Karpas-422 (cell line): ENCODE measurements at regions not wholly inside any gene's neighbourhood (a gene's known extent, or its start where the extent isn't known, plus 50 kb on each side); places are given as distances from the start of the nearest gene placed in this dataset.
A peak's percentile ranks its signal among the peaks of the same experiment; 100 is the strongest.
"Not testable (repeated sequence)": the region's sequence is repeated elsewhere in the genome, so short reads cannot be mapped to it uniquely, and the experiment has no call there.

Experiments
- DNase-seq: peaks from one replicate; pipeline ENCODE4 v3.0.0-alpha.2; 2015
- H2AFZ ChIP-seq: fragments of 200-600 bp; sonication (generic); 2 replicates; pipeline ENCODE4 v1.6.1; 2014; ENCODE audit warnings: antibody characterized with exemption, low read length, mixed read lengths
- H3K27ac ChIP-seq: fragments of 200-600 bp; sonication (generic); 2 replicates; pipeline ENCODE4 v1.5.1; 2014; ENCODE audit warnings: mild to moderate bottlenecking, low read length, moderate library complexity
- H3K27me3 ChIP-seq: fragments of 200-600 bp; sonication (generic); 2 replicates; pipeline ENCODE4 v1.6.1; 2014; ENCODE audit warnings: low read length, mixed read lengths
- H3K36me3 ChIP-seq: fragments of 200-600 bp; sonication (generic); 2 replicates; pipeline ENCODE4 v1.6.1; 2014; ENCODE audit warnings: low read length, mixed read lengths; ENCODE audit not compliant: insufficient read depth
- H3K4me1 ChIP-seq: fragments of 200-600 bp; sonication (generic); 2 replicates; pipeline ENCODE4 v1.6.1; 2014; ENCODE audit warnings: mild to moderate bottlenecking, low read length, mixed read lengths
- H3K4me2 ChIP-seq: fragments of 200-600 bp; sonication (generic); 2 replicates; pipeline ENCODE4 v1.6.1; 2014; ENCODE audit warnings: low read length, low read depth, mild to moderate bottlenecking; ENCODE audit not compliant: poor library complexity, severe bottlenecking
- H3K4me3 ChIP-seq: fragments of 200-600 bp; sonication (generic); 2 replicates; pipeline ENCODE4 v1.5.1; 2014; ENCODE audit warnings: mild to moderate bottlenecking, antibody characterized with exemption, low read length, mixed read lengths
- H3K79me2 ChIP-seq: fragments of 200-600 bp; sonication (generic); 2 replicates; pipeline ENCODE4 v1.6.1; 2014; ENCODE audit warnings: mild to moderate bottlenecking, low read length, mixed read lengths
- H3K9ac ChIP-seq: fragments of 200-600 bp; sonication (generic); 2 replicates; pipeline ENCODE4 v1.6.0; 2014; ENCODE audit warnings: low read length
- H3K9me2 ChIP-seq: fragments of 200-600 bp; sonication (generic), shearing (Covaris generic); replicated peaks from 2 replicates; pipeline ENCODE4 v1.6.0; 2014; ENCODE audit warnings: mild to moderate bottlenecking, low read length, moderate library complexity; ENCODE audit not compliant: insufficient read depth
- H3K9me3 ChIP-seq: fragments of 300-700, 200-600 bp; sonication (generic); 2 replicates; pipeline ENCODE4 v1.6.1; 2014; ENCODE audit warnings: low read length, mixed read lengths
- H4K20me1 ChIP-seq: fragments of 200-600 bp; sonication (generic); 2 replicates; pipeline ENCODE4 v1.6.1; 2014; ENCODE audit warnings: mild to moderate bottlenecking, antibody characterized with exemption, low read length, low read depth; ENCODE audit not compliant: insufficient read depth

DNA sequence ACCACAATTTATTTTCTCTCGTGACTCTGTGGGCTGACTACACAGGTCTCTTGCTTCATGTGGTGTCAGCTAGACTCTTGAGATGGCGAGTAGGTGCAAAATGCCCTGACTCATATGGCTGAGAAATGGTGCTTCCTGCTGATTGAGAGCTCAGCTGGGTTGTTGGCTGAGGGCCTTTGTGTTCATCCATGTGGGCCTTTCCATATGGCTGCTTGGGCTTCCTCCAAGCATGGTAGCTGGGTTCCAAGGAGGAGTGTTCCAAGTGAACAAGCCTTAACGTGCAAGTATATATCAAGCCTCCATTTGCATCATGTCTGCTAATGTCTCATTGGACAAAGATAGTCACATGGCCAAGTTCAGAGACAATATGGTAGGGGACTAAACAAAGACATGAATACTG, 164.0 kb downstream of the PDCD6IP start:
- Histone ChIP-seq H3K9me3 (no peaks in the 10 kb centered on the region), H3K27me3 (no peaks in the 10 kb centered on the region), H3K4me1 (peaks cover 4% of the 10 kb centered on the region; the same call in 1 of the 2 replicates), H4K20me1 (no peaks in the 10 kb centered on the region), H3K4me3 (no peak overlapping the region), H3K36me3 (no peaks in the 10 kb centered on the region), H3K79me2 (no peaks in the 10 kb centered on the region), H2AFZ (no peak overlapping the region), H3K4me2 (no peak overlapping the region), H3K9me2 (no peaks in the 10 kb centered on the region), H3K9ac (no peak overlapping the region), H3K27ac (no peak overlapping the region)
- no peak for DNase-seq

DNA sequence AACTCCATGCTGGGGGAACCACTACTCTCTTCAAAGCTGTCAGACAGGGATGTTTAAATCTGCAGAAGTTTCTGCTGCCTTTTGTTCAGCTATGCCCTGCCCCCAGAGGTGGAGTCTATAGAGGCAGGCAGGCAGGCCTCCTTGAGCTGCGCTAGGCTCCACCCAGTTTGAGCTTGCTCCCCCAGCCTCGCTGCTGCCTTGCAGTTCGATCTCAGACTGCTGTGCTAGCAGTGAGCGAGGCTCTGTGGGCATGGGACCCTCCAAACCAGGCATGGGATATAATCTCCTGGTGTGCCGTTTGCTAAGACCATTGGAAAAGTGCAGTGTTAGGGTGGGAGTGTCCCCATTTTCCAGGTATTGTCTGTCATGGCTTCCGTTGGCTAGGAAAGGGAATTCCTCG, 171.8 kb downstream of the PDCD6IP start:
- H3K9me3 ChIP-seq, H3K27ac ChIP-seq, H4K20me1 ChIP-seq, H3K4me2 ChIP-seq, H3K9ac ChIP-seq, H3K4me1 ChIP-seq, H3K79me2 ChIP-seq, H3K9me2 ChIP-seq, H2AFZ ChIP-seq, H3K36me3 ChIP-seq, H3K4me3 ChIP-seq, H3K27me3 ChIP-seq: not testable (repeated sequence)
- DNase-seq = peak; percentile 56

DNA sequence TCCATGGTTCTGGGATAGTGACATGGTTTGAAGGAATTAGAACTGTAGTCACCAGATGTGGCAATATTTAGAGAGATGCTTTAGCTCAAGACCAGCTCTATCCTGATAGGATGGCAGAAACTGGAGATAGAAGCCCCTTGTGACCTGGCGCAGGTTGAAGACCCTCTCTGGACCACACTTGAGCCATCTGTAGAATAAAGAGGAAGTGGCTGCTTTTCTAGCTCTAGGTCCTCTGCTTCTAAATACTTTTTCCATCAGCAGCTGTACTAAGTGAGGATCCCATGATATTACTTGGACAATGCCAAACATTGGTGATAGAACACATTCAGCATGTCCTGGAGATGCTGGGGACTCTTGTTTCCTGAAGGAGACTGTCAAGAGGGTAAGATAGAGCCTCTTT, 172.6 kb downstream of the PDCD6IP start:
- Histone ChIP-seq H3K36me3 (no peaks in the 10 kb centered on the region), H2AFZ (no peak overlapping the region), H3K27me3 (peaks cover 3% of the 10 kb centered on the region; the same call in 1 of the 2 replicates), H3K9ac (no peak overlapping the region), H3K9me3 (no peaks in the 10 kb centered on the region), H3K4me1 (no peaks in the 10 kb centered on the region; the same call in 1 of the 2 replicates), H4K20me1 (no peaks in the 10 kb centered on the region), H3K4me2 (no peak overlapping the region), H3K9me2 (no peaks in the 10 kb centered on the region), H3K4me3 (no peak overlapping the region), H3K79me2 (no peaks in the 10 kb centered on the region), H3K27ac (no peak overlapping the region)
- no peak for DNase-seq

DNA sequence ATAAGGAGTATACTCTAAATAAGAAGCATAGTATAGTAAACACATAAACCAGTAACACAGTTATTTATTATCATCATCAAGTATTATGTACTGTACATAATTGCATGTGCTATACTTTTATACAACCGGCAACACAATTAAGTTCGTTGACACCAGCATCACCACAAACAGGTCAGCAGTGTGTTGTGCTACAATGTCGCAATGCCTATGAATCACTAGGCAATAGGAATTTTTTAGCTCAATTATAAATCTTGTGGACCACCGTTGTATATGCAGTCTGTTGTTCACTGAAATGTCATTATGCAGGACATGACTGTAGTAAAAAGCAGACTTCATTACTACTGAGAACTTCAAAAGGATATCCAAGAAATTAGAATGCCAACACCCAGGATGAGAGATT, 177.0 kb downstream of the PDCD6IP start:
- H3K9me2 ChIP-seq = no peaks in the 10 kb centered on the region
- H3K9ac ChIP-seq = no peak overlapping the region
- no peaks in the 10 kb centered on the region for H3K9me3 ChIP-seq
- H2AFZ ChIP-seq = no peak overlapping the region
- H3K27me3 ChIP-seq = peaks cover 3% of the 10 kb centered on the region; the same call in 1 of the 2 replicates
- DNase-seq = no peak
- H3K4me2 ChIP-seq = no peak overlapping the region
- H4K20me1 ChIP-seq = no peaks in the 10 kb centered on the region
- H3K79me2 ChIP-seq = no peaks in the 10 kb centered on the region
- H3K27ac ChIP-seq = no peak overlapping the region
- peaks cover 7% of the 10 kb centered on the region for H3K4me1 ChIP-seq
- H3K36me3 ChIP-seq = no peaks in the 10 kb centered on the region
- H3K4me3 ChIP-seq = no peak overlapping the region

DNA sequence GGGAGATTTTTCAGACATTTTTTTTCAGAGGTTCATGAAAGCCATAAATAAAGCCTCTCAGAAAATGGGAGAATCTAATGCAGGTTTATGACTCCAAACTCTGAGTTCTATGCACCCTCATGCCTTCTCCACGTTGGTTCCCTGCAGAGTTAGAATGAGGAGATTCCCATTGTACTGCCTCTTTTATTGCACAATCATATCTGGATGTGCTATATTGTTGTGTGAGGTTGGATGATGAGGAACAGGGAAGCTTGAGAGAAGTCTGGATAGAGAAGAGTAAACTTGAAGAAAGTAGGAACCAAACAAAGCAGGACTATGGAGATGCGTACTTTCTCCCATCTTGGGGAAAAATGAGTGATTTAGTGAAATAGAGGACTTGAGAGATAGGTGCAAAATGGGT, 178.8 kb downstream of the PDCD6IP start:
- Histone ChIP-seq H3K27ac (no peak overlapping the region), H3K9ac (no peak overlapping the region), H3K27me3 (no peaks in the 10 kb centered on the region), H2AFZ (no peak overlapping the region), H3K36me3 (no peaks in the 10 kb centered on the region), H3K4me1 (peaks cover 20% of the 10 kb centered on the region), H3K9me3 (no peaks in the 10 kb centered on the region), H3K79me2 (no peaks in the 10 kb centered on the region), H3K9me2 (no peaks in the 10 kb centered on the region), H3K4me3 (no peak overlapping the region), H4K20me1 (no peaks in the 10 kb centered on the region), H3K4me2 (no peak overlapping the region)
- DNase-seq = no peak

DNA sequence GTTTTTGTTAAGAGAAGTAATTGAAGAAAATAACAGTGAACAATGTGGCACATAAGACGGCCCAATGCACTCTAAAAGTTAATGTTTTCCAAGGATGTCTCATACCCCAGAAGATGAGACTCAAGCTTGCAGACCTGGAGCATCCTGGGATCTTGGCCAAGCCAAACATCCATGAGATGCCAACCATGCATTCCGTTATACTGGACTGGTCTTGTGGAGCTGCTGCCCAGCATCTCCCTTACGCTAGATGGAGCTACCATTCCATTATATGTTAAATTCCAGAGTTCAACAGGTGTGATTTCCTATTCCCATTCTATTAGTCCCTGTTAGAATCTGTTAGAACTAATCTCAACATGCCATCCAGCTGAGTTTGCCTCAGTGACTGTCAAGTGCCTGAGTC, 181.8 kb downstream of the PDCD6IP start:
- DNase-seq = peak; percentile 60
- Histone ChIP-seq H3K27me3 (0 out of 2 replicates have a peak, but pooled peaks cover 2% of the 10 kb centered on the region), H3K79me2 (no peaks in the 10 kb centered on the region), H2AFZ (no peak overlapping the region), H3K36me3 (no peaks in the 10 kb centered on the region), H3K4me2 (no peak overlapping the region), H3K4me3 (no peak overlapping the region), H3K4me1 (peaks cover 20% of the 10 kb centered on the region), H3K9me2 (no peaks in the 10 kb centered on the region), H3K9ac (no peak overlapping the region), H4K20me1 (no peaks in the 10 kb centered on the region), H3K27ac (no peak overlapping the region), H3K9me3 (no peaks in the 10 kb centered on the region)

DNA sequence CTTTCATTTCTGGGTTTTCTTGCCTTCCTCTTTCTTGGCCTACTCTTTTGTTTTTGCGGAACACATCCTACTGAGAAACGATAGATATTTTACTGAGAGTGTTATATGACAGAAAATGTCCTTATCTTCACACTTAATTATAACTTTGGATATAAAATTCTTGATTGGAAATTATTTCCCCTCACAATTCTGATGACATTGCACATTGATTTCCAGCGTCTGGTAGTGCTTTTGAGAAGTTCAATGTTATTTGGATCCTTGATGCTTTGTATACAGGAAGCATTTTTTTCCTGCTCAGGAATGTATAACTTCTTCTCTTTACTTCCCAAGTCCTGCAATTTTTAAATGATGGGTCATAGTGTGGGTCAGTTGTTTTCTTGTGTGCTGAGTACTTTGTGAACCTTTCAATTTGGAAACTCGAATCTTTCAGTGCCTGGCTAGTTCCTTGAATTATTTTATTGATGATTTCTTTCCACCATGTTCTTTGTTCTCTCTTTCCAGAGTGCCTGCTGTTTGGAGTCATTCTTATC, 183.9 kb downstream of the PDCD6IP start:
- Histone ChIP-seq H3K9me3 (no peaks in the 10 kb centered on the region), H3K27ac (no peak overlapping the region), H3K9ac (no peak overlapping the region), H3K9me2 (no peaks in the 10 kb centered on the region), H2AFZ (no peak overlapping the region), H4K20me1 (no peaks in the 10 kb centered on the region), H3K36me3 (no peaks in the 10 kb centered on the region), H3K27me3 (0 out of 2 replicates have a peak, but pooled peaks cover 2% of the 10 kb centered on the region), H3K4me1 (peaks cover 26% of the 10 kb centered on the region), H3K4me2 (no peak overlapping the region), H3K4me3 (no peak overlapping the region), H3K79me2 (no peaks in the 10 kb centered on the region)
- no peak for DNase-seq

DNA sequence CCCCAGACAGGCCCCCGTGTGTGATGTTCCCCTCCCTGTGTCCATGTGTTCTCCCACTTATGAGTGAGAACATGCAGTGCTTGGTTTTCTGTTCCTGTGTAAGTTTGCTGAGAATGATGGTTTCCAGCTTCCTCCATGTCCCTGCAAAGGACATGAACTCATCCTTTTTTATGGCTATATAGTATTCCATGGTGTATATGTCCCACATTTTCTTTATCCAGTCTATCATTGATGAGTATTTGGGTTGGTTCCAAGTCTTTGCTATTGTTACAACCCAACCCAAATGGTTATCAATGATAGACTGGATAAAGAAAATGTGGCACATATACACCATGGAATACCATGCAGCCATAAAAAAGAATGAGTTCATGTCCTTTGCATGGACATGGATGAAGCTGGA, 184.5 kb downstream of the PDCD6IP start:
- H3K9me2 ChIP-seq, H4K20me1 ChIP-seq, H3K36me3 ChIP-seq, H3K9me3 ChIP-seq, H3K79me2 ChIP-seq, H2AFZ ChIP-seq, DNase-seq, H3K27me3 ChIP-seq, H3K27ac ChIP-seq, H3K4me3 ChIP-seq, H3K9ac ChIP-seq, H3K4me2 ChIP-seq: not testable (repeated sequence)
- peaks cover 30% of the 10 kb centered on the region for H3K4me1 ChIP-seq
